D721Med (cell line): ENCODE measurements at regions not wholly inside any gene's neighbourhood (a gene's known extent, or its start where the extent isn't known, plus 50 kb on each side); places are given as distances from the start of the nearest gene placed in this dataset.
A peak's percentile ranks its signal among the peaks of the same experiment; 100 is the strongest.

ENCODE experiments used
- DNase-seq: peaks from one replicate; pipeline ENCODE4 v3.0.0; 2011; ENCODE audit warnings: low spot score; ENCODE audit not compliant: insufficient read length
- FAIRE-seq: peaks from 2 replicates; lab custom pipeline; 2011; peaks lifted over from hg19 to GRCh38; lab: Jason Lieb, UNC
- TF ChIP-seq, protein P1 (sequence below): IDR thresholded peaks from 2 replicates; pipeline ENCODE4 v1.5.1; 2012; ENCODE audit warnings: mild to moderate bottlenecking, control low read depth; ENCODE audit not compliant: insufficient read depth; ENCODE audit errors: missing control alignments

DNA sequence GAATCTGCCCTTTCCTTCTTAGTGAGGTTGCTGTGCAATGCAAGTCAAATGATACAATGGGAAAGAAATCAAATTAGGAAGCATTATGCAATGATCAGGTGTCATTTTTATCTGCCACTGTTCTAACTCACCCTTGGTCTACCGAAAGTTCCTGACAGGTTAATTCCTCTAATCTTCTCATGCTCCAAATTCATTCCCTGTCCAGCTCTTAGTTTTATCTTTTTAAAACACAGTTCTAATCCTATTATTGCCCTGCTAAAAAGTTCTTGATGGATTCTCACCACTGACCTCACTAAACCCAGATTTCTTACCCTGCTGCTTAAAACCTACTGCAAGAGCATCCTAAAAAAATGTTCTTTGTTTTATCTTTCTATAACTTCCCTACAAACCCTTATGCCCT lies 1000.9 kb downstream of the CDH18 start:
- DNase-seq, result no peak
- TF ChIP-seq, protein P1, sequence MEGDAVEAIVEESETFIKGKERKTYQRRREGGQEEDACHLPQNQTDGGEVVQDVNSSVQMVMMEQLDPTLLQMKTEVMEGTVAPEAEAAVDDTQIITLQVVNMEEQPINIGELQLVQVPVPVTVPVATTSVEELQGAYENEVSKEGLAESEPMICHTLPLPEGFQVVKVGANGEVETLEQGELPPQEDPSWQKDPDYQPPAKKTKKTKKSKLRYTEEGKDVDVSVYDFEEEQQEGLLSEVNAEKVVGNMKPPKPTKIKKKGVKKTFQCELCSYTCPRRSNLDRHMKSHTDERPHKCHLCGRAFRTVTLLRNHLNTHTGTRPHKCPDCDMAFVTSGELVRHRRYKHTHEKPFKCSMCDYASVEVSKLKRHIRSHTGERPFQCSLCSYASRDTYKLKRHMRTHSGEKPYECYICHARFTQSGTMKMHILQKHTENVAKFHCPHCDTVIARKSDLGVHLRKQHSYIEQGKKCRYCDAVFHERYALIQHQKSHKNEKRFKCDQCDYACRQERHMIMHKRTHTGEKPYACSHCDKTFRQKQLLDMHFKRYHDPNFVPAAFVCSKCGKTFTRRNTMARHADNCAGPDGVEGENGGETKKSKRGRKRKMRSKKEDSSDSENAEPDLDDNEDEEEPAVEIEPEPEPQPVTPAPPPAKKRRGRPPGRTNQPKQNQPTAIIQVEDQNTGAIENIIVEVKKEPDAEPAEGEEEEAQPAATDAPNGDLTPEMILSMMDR, result no peak
- FAIRE-seq, result peak; percentile 56

DNA sequence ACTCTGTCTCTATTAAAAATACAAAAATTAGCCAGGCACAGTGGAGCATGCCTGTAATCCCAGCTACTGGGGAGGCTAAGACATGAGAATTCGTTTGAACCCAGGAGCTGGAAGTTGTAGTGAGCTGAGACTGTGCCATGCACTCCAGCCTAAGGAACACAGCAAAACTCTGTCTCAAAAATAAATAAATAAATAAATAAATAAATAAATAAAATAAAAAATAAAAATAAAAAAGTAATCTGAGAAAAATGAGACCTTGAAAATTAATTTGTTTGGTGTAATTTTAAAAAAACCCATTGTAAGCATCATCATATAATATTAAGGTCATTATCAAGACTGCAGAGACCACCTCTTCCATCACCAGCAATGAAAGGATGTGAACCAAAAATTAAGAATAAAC lies 997.1 kb downstream of the CDH18 start:
- no peak for FAIRE-seq
- TF ChIP-seq, protein P1, result no peak

DNA sequence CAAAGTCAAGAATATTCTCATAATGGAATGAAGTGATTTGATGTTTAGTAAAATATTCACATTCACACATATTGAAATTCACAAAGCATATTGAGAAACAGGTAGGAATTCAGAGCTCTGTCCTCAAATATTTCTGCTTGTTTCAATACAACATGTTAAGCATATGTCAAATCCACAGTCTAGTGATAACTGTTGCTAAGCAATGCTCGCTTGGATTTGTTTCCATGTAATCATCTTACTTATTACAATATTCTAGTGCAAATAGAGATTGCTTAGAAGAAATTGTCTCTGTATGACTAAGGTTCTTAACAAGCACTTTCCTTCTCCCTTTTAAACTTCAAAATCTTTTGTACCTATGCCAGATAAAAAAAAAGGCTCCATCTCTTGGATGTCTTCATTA lies 995.7 kb downstream of the CDH18 start:
- no peak for FAIRE-seq

More for the DNA sequence above, 997.1 kb downstream of the CDH18 start:
- no peak for DNase-seq

DNA sequence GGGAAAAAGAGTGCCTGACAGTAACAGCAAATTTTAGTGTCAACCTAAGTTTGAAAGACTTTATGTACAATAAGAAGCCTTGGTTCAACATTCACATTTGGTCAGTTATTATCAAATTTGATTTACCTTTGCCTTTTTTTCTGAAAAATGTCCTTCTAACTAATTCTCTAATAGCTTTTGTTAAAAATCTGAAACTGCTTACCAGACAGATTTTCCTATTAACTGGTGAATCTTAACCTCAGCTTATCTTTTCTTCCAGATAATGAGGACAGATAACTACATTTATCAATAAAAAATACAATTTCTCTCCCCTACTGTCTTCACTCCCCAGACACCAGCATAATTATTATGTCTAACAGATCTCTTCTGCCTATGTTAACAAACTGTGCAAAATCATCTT lies 988.5 kb downstream of the CDH18 start:
- no peak for DNase-seq
- FAIRE-seq, result peak; percentile 61
- TF ChIP-seq, protein P1, result no peak

More for the DNA sequence above, 995.7 kb downstream of the CDH18 start:
- TF ChIP-seq, protein P1, result no peak
- no peak for DNase-seq

DNA sequence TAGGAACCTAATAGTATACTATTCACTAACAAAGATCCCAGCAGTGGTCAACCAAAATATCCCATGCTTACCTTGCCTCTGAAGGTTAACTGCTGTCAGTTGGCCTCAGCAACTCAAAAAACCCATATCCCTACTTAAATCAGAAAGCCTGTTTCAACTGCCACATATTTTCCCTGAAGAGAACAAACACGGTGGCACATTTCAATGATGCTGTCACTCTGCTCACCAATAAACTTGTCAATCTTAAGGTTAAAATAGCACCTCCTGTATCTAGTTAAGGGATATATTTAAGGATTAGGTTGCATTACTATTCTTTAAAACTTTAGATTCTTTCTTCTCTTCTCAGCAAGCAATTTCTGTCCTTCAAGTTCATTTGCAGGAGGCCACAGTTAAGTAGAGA lies 986.9 kb downstream of the CDH18 start:
- FAIRE-seq, result no peak
- TF ChIP-seq, protein P1, result no peak
- DNase-seq, result no peak

DNA sequence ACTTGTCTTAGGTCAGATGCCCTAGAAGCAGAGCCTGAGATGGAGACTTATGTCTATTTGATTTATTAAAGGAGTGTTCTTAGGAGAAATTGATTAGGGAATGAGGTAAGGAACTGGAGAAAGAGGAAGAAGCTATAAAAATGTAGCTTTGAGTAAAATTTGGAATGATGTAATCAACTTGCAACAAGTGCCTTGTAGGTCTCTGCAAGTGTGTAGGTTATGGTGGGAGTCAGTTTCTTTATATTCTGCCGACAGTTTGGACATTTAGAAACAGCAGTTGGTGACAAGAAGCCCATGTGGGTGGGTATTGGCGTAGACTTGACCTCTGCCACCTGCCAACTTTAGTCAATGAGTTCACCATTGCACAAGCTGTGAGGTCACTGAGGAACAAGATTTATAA lies 986.5 kb downstream of the CDH18 start:
- DNase-seq, result no peak

DNA sequence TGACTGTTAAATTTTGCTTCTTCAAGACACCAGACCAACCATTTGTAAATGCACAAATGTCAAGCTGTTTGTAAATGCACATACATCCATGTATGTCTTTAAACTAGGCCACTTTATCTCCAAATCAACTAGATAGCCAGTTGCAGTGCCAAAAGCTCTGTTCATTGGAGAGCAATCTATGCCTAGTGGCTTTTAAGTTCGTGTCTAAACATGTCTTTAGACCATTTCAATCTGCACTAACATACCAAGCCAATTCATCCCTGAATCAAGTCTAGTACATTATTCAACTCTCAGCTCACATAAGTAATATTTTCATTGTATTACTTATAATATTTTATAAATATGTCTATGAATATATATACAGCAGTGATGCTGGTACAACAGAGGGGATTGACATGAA lies 985.9 kb downstream of the CDH18 start:
- FAIRE-seq (peak; percentile 66), DNase-seq (no peak)
- TF ChIP-seq, protein P1, result no peak

More for the DNA sequence above, 986.5 kb downstream of the CDH18 start:
- TF ChIP-seq, protein P1, result no peak
- peak; percentile 38 for FAIRE-seq
